Uterus (tissue), 2 donors: ENCODE measurements at regions not wholly inside any gene's neighbourhood (a gene's known extent, or its start where the extent isn't known, plus 50 kb on each side); places are given as distances from the start of the nearest gene placed in this dataset.
"Not testable (repeated sequence)": the region's sequence is repeated elsewhere in the genome, so short reads cannot be mapped to it uniquely, and the experiment has no call there.

Source experiments
- POLR2A ChIP-seq, 2 donors: fragments of 450-650 bp; IDR thresholded peaks; one replicate each; pipeline ENCODE4 v1.6.1; 2016; ENCODE audit warnings: antibody characterized with exemption in 2 of 2, mild to moderate bottlenecking in 1 of 2, moderate library complexity in 1 of 2
- TF ChIP-seq, protein P1 (sequence below), 4 experiments: fragments of 200-600 bp in 2 of 4; fragments of 450-650 bp in 2 of 4; sonication (generic) in 2 of 4; IDR thresholded peaks; one replicate each; pipeline ENCODE4 v1.5.1; 2016 to 2019; ENCODE audit warnings: antibody characterized with exemption in 4 of 4, mild to moderate bottlenecking in 2 of 4, moderate library complexity in 1 of 4

GRCh38 chr9:41619254-41619653 lies 430.1 kb upstream of the ZNG1F start:
- TF ChIP-seq, protein P1, sequence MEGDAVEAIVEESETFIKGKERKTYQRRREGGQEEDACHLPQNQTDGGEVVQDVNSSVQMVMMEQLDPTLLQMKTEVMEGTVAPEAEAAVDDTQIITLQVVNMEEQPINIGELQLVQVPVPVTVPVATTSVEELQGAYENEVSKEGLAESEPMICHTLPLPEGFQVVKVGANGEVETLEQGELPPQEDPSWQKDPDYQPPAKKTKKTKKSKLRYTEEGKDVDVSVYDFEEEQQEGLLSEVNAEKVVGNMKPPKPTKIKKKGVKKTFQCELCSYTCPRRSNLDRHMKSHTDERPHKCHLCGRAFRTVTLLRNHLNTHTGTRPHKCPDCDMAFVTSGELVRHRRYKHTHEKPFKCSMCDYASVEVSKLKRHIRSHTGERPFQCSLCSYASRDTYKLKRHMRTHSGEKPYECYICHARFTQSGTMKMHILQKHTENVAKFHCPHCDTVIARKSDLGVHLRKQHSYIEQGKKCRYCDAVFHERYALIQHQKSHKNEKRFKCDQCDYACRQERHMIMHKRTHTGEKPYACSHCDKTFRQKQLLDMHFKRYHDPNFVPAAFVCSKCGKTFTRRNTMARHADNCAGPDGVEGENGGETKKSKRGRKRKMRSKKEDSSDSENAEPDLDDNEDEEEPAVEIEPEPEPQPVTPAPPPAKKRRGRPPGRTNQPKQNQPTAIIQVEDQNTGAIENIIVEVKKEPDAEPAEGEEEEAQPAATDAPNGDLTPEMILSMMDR (IDR thresholded peaks at IDR 0.05): not testable (repeated sequence)
- TF ChIP-seq POLR2A (IDR thresholded peaks at IDR 0.05): not testable (repeated sequence)
